Stimulated activated CD8-positive, alpha-beta memory T cell treated with anti-CD3 and anti-CD28 coated beads, Interleukin-15, amount 100 ng/mL, for 4 hours (primary cell): ENCODE measurements at regions not wholly inside any gene's neighbourhood (a gene's known extent, or its start where the extent isn't known, plus 50 kb on each side); places are given as distances from the start of the nearest gene placed in this dataset.
A peak's percentile ranks its signal among the peaks of the same experiment; 100 is the strongest.
"Not testable (repeated sequence)": the region's sequence is repeated elsewhere in the genome, so short reads cannot be mapped to it uniquely, and the experiment has no call there.

ENCODE experiments used
- DNase-seq, 2 donors: peaks; one replicate each; pipeline ENCODE4 v3.0.0-alpha.2; 2020; ENCODE audit warnings: low read depth in 2 of 2

DNA sequence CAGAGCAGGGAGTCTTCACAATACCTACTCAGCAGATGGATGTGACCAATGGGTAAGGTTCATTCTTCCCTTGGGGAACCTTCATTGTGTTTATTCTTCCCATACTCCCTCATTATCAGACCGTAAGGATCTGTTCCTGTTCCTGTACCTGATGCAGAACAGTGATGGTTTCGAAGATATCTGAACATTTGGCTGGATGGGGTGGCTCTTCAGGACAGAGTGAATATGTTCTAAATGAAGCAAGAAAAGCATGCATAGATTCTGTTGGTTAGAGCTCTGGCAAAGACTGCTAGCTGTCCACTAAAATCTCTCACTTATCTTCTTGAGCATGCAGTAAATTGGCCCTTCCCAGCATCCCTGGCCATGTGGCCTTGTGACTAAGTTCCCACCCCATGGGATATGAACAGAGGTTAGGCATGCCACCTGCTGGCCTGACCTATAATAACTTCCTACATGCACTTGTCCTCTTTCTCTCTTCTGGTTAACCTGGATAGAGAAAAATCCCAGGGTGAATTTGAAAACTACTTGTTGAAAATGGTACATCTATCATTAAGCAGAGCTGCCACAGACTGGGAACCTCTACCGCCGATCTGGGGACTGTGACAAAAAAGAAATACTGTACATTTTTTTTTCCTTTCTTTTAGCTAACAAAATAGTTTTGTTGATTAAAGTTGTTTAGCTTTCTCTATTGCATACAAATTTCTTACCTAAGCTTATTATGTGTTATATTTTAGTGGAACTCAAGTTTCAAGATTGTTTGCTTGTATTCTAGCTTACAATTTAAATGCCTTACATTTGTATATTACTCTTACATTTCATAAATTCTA is 60.0 kb upstream of the BANK1 start:
- peak in 1 of 2 donors; percentile 18 for DNase-seq

- no peak for DNase-seq
These were observed 63.3 kb upstream of the BANK1 start for GRCh38 chr4:101727238-101727637.

GRCh38 chr4:101724093-101724492 is 66.4 kb upstream of the BANK1 start:
- no peak for DNase-seq

DNA sequence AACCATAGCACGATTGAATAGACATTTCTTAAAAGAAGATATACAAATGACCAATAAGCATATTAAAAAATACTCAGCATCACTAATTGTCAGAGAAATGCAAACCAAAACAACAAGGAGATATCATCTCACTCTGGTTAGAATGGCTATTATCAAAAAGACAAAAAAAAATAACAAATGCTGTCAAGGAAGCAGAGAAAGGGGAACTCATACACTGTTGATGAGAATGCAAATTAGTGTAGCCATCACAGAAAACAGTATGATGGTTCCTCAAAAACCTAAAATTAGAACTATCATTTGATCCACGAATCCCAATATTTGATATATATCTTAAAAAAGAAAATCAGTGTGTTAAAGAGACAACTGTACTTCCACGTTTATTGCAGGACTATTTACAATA is 71.7 kb upstream of the BANK1 start:
- DNase-seq = no peak

GRCh38 chr4:101711590-101712260 is 78.8 kb upstream of the BANK1 start:
- DNase-seq = no peak

DNA sequence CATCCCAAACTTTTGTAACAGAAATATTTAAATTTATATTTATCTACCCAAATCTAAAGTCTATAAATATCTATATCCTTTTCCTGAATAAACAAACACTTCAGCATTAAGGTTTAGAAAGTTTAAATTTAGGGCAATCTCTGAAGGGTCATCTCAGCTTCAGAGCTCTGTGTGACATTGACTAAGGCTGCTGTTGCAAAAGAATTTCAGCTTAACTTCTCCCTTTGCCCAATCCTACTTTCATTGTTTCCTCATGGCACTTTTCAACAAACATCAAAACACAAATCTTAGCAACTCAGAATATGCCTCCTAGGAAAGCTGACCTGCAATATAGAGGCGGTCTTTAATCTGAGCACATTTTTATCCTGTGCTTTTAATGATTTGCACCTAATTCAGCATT is 79.7 kb upstream of the BANK1 start:
- no peak for DNase-seq

- no peak for DNase-seq
These were observed 82.1 kb upstream of the BANK1 start for GRCh38 chr4:101708293-101709039.

DNA sequence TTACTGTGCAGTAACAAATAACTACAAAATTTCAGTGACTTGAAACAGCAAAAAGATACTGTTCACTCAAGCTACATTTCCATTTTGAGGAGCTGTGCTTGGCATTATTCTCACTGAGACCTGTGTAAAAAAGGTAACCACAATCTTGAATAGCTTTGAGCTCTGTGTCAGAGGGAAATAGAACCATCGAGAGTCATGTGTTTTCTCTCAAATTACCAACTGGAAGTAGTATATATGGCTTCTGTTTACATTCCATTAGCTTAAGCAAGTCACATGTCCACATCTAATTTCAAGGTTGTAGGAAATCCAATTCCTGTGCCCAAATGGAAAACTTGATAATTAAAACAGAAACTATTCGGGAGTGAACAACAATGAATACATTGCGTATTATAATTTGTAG is 82.9 kb upstream of the BANK1 start:
- DNase-seq = no peak

DNA sequence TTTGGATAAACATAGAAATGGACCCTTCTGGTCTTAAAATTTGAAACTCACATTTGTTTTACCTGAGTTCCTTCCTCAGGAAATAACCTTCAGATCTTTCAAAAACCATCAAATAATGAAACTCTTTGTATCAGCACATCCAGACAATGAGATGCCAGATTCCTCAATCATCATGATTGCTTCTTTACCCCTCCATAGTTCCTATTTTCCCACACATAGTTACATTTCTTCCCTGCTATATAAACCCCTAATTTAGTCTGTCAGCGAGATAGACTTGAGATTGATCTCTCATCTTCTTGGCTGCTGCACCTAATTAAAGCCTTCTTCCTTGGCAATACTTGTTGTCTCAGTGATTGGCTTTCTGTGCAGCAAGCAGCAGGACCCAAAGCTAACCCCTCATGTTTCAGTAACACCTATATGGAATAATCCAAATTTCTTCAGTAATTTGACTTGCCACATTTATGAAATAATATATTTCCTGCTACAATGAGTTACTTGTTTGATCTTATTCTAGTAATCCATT is 83.9 kb upstream of the BANK1 start:
- DNase-seq = no peak

DNA sequence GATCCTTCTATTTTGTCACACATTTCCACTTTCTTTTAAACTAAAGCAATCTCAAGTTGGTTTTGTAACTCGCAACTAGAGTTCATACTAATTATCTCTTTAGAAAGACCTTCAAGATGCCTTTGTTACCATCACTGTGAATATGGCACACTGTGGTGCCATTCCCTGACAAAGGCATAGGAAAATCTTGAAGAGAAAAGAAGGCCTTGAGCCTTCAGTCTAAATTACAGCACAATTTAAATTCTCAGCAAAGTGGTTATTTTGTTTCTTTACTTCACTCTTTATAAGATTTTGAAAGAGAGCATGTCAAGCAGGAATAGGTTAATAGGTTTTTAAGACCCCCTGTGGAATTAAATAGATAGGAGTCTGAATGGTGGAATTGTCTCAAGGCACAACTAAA is 89.0 kb upstream of the BANK1 start:
- no peak for DNase-seq

DNA sequence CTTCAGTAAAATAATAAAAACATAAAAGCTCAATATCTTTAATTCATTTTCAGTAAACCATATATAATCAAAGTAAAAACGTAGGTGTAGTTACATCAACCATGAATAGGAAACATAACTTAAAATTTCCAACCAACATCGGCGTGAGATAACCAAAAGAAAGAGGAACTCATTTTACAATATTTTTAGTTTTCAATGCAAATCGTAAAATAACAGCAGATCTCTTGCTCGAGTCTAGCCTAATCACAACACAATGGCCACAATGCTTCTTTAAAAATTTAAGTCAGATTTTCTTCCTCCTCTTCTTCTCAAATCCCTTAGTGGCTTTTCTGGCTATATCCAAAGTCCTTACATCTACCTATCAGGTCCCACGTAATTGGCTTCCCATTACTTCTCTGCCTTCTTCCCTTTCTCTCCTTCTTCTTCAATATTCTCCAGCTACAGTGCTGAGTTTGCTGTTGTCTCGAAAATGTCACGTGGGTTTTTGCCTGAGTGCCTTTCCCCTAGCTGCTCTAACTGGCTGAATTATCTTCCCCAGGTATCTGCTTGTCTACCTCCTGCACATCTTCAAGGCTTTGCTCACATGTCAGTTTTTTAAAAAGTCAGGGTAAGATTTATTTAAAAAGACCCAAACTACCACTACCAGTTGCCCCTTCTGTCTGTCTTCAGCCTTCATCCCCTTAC is 90.9 kb upstream of the BANK1 start:
- no peak for DNase-seq

- DNase-seq = no peak
These were observed 93.3 kb upstream of the BANK1 start for GRCh38 chr4:101697266-101697665.

DNA sequence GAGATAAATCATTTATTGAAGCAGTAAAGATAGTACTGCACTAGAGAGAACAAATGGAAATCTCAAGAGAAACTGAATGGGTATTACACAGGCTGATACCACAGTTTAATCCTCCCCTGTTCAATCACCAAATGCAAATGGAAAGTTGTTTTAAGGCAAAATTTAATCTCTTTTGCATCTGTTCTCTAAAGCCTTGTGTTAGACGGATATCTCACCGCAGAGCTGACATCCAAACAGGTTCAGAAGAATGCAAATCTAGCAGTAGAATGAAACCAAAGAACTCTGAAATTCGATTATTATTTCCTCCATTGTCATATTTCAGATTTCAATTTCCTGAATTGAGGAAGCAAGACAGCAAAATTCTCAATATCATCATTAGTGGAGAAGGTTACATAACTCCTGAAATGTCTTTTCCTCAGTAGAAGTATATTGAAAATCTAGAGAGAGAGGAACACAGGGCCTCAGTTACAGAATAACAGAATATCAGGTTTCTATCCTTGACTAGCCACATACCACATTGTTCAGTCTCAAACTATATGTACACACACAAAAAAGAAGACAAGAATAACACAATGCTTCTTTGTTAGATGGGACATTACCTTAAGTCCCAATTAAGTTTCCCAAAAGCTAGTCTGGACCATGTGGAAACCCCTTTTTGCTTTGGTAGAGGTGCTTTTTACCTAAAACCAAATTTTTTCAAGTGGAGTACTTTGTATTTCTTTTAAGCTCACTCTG is 94.1 kb upstream of the BANK1 start:
- no peak for DNase-seq

- no peak for DNase-seq
These were observed 95.4 kb upstream of the BANK1 start for GRCh38 chr4:101695176-101695575.

DNA sequence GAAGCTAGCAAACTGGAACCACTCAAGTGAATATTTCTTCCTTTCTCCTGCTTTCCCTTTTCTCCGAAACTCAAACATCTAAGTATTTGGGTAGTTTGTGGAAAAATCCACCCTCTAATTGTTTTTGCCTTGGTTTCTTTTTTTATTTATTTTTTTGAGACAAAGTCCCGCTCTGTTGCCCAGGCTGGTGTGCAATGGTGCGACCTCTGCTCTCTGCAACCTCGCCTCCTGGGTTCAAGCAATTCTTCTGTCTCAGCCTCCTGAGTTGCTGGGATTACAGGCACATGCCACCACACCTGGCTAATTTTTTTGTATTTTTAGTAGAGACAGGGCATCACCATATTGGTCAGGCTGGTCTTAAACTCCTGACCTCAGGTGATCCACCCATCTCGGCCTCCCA is 96.1 kb upstream of the BANK1 start:
- DNase-seq = not testable (repeated sequence)

GRCh38 chr4:101693842-101694398 is 96.6 kb upstream of the BANK1 start:
- DNase-seq = no peak

- DNase-seq = no peak
These were observed 101.3 kb upstream of the BANK1 start for GRCh38 chr4:101689220-101689619.

DNA sequence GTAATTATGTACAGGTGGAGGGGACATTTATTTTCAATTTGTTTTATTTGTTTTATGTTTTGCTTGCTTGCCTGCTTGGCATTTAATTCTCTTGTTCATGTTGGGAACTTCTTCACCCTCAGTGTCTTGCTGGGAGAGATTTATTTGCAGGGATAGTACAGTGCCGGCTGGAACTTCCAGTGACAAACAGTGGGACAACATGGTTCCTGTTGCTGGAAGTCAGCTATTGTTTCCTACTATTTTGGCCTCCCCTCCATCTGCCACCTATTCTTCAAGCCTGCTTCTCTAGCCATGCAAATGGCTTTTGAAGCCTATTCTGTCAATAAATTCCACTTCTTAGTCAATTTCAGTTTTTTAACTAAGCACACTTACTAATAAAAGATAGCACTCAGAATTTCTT is 105.4 kb upstream of the BANK1 start:
- DNase-seq = no peak

GRCh38 chr4:101682946-101683345 is 107.6 kb upstream of the BANK1 start:
- no peak for DNase-seq

DNA sequence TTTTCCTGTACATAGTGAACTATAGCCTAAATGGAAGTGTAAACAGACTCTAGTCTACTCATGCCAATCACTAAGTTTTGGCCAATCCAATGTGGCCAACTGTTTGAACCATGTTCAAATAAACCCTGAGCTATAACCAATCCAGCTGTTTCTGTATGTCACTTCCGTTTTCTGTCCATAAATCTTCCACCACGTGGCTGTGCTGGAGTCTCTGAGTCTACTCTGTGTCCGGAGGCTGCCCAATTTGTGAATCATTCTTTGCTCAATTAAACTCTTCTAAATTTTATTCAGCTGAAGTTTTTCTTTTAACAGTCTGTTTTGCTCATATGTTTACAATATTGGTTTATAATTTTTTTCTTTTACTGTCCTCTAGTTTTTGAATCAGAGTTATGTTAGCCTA is 112.3 kb upstream of the BANK1 start:
- DNase-seq = no peak

DNA sequence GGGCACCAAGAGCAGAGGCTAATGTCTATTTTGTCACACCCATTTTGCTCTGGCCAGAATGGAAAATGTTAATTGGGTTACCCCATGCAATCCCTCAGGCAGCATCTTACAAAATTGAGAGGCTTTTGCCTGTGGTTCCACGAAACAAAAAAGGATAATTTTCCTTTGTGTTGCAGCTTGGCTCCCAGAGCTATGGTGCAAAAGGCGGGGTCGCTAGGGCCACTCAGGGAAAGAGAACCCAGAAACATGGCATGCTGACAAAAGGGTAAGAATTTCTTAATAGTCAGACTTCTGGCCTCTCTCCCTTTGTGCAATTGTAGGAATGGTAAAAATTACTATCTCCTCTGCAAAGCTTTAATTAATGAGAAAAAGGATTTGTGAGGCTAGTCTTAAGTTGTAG is 119.6 kb upstream of the BANK1 start:
- no peak for DNase-seq
